ENCODE measurements at regions not wholly inside any gene's neighbourhood (a gene's known extent, or its start where the extent isn't known, plus 50 kb on each side); places are given as distances from the start of the nearest gene placed in this dataset.

DNA sequence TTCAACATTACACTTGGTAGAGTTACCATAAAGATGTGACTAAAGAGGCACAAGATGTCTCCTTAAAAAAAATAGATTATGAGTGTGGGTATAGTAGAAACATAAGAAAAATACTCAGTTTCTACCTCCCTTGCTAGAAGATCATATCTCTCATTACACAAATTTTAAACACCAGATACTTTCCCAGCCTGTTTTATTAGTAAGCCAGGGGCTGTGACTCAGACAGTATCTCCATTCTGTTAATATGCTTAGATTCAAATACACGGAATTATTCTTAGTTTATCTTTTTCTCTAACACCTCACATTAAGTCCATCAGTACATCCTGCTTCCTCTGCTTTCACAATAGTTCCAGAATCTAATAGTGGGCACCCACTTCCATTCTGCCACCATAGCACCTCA, 561.8 kb upstream of the ADAMTS5 start:
- TF ChIP-seq EZH2 (IDR thresholded peaks at IDR 0.05; ENCODE audit: low read length), result no peak
- TF ChIP-seq, protein P1, sequence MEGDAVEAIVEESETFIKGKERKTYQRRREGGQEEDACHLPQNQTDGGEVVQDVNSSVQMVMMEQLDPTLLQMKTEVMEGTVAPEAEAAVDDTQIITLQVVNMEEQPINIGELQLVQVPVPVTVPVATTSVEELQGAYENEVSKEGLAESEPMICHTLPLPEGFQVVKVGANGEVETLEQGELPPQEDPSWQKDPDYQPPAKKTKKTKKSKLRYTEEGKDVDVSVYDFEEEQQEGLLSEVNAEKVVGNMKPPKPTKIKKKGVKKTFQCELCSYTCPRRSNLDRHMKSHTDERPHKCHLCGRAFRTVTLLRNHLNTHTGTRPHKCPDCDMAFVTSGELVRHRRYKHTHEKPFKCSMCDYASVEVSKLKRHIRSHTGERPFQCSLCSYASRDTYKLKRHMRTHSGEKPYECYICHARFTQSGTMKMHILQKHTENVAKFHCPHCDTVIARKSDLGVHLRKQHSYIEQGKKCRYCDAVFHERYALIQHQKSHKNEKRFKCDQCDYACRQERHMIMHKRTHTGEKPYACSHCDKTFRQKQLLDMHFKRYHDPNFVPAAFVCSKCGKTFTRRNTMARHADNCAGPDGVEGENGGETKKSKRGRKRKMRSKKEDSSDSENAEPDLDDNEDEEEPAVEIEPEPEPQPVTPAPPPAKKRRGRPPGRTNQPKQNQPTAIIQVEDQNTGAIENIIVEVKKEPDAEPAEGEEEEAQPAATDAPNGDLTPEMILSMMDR (optimal IDR thresholded peaks at IDR 0.05 in 1 of 3, IDR thresholded peaks at IDR 0.05 in 1 of 3, conservative IDR thresholded peaks at IDR 0.05 in 1 of 3; ENCODE audit: extremely low read depth in 1 of 3, insufficient read depth in 2 of 3, low read length in 3 of 3), result no peak
